T1000 (cell line): ENCODE measurements at regions not wholly inside any gene's neighbourhood (a gene's known extent, or its start where the extent isn't known, plus 50 kb on each side); places are given as distances from the start of the nearest gene placed in this dataset.
A peak's percentile ranks its signal among the peaks of the same experiment; 100 is the strongest.

Experiments
- DNase-seq: peaks from one replicate; lab custom pipeline; 2025; ENCODE audit warnings: mixed read lengths; lab: John Stamatoyannopoulos, UW

DNA sequence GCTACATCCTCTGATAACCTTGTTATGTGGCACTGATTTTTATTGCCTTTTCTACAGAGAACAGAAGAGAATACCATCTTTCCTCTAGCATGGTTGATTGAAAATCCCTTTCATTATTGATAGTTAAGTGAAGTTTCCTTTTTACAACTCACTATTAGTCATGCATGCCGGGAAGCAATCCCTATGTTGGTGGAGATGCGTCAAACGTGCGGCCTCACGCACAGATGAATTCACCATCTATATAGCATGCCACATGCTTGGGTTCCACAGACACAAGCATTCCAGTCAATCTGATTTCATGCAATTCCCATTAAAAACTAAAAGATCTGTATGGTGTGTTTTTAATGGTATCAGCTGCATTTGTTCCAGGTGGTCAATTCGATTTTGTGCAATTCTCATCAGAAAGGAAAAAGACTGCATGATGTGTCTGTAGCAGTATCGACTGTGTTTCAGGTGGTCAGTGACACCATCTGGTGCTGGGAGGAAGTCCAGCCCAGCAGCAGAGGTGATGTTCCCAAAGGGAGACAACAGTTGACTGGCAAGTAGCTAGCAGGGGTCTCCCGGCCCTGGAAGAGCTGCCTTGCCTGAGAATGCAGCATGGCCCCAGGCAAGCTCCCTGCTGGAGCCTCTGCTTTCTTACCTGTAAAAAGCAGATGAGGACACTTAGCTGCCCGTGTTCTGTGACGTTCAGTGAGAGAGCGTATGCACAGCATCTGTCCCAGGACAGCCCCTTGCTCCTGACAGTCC, 151.3 kb upstream of the NCK2 start:
- DNase-seq, result peak; percentile 27

DNA sequence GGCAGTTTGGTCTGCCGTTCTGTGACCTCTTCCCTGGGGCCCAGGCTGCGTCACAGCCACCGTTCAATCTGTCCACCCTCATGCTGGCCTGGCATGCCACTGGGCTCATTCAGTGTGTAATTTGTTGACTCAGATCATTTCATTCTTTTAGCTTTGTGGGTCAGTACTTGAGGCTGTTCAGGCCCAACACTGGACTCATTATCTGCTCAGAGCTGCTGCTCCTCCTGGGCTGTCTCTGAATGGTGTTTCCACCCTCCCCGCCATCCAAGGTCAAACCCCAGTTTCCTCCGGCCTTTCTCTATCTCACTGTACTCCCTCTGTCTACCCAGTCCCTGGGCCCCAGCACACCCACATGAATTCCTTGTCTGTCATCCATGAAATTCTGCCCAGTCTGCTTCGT, 152.4 kb upstream of the NCK2 start:
- DNase-seq, result no peak

DNA sequence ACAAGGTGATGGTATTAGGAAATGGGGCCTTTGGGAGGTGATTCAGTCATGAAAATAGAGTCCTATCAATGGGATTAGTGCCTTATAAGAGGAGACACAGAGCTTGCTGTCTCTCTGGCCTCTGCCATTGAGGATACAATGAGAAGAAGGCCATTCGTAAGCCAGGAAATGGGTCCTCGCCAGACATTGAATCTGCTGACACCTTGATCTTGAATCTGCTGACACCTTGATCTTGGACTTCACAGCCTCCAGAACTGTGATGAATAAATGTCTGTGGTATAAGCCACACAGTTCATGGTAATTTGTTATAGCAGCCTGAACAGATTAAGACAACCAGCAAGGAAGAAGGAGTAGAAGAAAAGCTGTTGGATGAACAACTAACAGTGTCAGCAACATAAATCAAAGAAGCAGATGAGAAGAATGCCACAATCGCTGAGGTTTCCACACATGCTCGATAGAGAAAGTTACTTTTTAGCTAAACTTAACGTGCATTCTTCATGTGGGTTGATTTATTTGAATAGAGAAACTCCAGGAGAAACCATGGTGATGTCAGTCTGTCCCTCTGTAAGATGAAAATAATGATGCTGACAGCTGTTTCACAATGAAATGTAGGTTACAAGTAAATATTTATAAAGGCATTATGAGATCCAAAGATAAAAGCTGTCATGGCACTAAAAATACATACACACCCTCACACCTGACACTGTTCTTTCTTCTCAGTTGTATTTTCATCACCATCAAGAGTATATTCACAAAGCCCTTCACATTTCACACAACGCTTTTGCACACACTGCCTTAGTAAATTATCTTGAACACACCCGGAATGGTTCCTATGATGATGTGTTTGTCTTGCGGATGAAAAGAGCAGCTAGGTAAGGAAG, 153.7 kb upstream of the NCK2 start:
- DNase-seq, result no peak

DNA sequence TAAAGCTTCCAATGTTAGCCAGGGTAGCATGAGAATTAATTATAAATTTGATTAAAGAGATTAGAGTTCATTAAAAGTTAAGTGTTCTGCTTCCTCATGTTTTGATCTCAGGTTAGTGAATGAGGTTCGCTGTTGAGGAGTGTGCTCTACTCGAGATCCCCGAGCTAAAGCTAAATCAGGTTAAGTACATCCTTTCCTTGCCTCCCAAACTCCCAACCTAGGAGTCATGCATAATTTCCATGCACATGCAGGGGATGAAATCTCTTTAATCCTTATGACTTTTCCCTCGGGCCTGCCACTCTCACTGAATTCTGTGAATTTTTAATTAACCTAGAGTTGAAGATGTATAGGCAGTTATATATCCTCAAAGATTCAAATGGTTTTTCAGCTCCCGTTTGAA, 156.1 kb upstream of the NCK2 start:
- no peak for DNase-seq

DNA sequence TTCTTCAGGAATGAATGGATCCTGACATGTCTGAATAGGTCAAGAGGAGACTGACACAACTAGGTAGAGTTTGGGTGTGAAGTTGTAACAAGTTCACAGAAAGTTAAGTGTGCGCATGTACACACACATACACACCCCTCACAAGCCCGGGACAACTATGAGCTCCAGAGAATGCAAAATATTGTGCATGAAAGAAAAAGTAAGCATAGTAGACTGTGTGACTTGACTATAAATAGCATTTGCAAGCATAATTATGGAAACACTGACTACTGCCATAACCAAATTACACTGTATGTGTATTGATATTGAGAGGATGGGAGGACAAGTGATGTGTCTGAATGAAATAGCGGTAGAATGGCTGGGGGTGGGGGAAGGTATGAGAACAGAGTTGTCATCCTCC, 157.1 kb upstream of the NCK2 start:
- DNase-seq, result no peak

DNA sequence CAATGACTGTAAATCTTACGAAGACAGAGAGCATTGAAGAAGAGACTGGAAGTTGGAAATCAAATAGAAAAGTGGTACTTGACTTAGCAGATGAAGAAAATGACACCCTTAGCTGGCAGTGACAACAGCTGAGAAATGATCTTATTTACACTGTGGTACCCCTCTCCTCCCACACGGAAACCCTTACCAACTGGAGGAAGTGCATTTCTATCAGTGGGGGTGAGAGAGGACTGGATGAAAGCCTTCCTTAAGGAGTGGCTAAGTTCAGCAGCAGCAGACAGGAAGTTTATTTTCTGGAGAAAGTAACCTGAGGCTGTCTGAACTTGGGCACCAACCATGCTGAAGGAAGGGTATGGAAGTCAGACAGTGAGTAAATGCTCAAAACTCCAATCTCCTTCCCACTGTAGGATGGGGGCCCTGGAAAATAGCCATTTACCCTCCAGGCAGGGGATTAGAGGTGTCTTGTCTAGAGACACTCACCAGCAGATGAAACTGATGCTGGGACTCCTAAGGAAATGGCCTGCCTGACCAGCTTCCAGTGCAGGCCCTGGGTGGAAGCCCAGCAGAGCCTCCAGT, 160.2 kb upstream of the NCK2 start:
- DNase-seq, result peak; percentile 28

DNA sequence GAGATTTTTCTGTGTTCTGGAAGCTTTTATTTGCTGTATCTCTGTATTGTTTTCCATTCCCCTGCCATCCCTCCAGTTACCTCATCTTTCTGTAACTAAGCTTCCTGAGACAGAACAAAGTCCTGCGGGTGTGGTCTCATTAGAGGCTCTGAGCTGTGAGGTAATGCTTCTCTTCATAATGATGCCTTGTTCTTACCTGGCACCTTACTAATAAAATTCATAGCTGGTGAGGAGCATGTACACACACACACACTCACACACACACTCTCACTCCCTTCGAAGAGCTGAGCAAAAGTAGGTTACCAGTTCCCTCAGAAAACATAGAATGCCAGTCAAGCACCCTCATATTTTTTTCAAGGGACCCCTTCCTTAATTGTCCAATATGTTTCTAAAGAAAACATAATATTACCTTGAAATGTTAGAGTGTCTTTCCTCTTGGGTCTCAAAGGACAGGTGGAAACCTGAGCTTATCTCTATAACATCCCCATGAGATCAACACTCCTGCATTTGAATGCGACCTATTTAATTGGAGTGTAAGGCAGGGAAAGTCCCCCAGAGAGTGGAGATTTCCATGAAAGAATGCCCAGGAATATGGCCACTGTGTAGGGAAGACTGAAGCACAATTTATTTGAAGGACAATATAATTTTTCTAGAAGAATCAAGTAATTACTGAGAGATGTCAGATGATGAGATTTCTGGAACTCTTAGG, 161.6 kb upstream of the NCK2 start:
- no peak for DNase-seq

DNA sequence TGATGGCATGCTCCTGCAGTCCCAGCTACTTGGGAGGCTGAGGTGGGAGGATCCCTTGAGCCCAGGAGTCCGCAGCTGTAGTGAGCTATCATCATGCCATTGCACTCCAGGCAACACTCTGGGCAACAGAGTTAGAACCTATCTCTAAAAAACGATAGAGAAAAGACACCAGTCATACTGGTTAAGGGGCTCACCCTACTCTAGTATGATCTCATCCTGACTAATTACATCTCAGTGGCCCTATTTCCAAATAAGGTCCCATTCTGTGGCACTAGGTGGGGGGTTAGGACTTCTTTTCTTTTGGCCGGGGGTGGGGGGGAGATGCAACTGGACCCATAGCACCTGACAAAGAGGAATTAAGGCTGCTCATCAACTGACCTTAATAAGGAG, 163.2 kb upstream of the NCK2 start:
- DNase-seq, result no peak

DNA sequence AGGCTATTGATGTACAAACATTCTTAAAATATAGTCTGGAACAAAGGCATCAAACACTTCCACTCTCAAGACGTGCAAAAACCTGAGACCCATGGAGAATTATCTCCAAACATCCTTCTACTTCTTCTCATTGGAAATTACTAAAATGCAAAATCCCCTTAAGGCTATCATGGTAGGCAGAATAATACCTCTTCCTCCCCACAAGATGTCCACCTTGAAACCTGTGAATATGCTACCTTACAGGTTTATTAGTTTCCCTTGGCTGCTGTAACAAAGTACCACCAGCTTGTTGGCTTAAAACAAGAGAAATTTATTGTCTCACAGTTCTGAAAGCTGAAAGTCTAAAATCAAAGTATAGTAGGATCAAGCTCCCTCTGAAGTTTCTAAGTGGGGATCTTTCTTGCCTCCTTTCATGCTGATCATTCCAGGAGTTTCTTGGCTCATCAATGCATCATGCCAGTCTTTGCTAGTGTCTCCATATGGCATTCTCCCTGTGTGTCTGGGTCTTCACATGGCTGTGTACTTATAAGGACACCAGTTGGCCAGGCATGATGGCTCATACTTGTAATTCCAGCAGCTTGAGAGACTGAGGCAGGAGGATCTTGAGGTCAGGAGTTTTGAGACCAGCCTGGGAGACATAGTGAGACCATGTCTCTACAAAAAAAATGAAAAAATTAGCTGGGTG, 163.7 kb upstream of the NCK2 start:
- DNase-seq, result no peak

DNA sequence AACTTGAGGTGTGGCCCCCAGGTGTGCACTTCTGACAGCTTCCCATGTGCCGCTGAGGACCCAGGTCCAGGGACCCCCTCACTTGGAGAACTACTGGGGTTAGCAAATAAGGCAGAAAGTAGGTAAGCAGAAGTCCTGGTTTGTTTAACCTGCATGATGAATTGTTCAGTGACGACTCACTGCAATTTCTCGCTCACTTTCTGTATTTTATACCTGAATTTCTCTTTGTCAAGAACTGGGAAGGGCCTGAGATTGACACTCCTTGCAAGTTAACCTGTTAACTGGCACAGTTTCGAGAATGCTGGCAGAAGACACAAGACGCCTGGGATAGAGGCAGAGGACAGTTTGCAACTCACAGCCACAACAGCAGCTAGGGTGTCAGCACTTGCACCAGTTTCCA, 164.5 kb upstream of the NCK2 start:
- DNase-seq, result no peak

DNA sequence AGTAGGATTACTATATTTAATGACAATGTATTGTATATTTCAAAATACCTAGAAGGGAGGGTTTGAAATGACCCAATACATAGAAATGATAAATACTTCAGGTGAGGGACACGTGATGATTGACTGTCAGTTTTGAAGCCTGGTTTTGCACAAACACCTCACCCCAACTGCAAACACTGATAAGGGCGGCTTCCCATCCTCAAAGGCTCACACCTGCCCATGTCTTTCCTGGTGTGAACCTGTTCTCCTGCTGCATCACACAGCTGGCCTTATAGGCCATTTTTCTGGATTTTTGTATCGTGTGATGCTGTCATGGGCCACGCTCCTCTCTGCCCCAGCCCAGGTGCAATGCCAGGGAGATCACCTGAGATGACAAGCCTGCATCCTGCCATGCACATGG, 166.5 kb upstream of the NCK2 start:
- no peak for DNase-seq

DNA sequence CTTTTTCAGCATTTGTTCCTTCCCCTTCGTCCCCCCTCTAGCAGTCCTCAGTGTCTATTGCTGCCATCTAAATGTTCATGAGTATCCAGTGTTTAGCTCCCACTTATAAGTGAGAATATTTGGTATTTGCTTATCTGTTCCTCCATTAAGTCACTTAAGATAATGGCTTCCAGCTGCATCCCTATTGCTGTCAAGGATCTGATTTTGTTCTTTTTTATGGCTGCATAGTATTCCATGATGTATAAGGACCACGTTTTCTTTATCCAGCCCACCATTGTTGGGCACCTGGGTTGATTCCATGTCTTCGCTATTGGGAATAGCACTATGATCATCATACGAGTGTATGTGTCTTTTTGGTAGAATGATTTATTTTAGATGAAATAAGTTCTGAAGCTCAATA, 166.9 kb upstream of the NCK2 start:
- DNase-seq, result no peak

DNA sequence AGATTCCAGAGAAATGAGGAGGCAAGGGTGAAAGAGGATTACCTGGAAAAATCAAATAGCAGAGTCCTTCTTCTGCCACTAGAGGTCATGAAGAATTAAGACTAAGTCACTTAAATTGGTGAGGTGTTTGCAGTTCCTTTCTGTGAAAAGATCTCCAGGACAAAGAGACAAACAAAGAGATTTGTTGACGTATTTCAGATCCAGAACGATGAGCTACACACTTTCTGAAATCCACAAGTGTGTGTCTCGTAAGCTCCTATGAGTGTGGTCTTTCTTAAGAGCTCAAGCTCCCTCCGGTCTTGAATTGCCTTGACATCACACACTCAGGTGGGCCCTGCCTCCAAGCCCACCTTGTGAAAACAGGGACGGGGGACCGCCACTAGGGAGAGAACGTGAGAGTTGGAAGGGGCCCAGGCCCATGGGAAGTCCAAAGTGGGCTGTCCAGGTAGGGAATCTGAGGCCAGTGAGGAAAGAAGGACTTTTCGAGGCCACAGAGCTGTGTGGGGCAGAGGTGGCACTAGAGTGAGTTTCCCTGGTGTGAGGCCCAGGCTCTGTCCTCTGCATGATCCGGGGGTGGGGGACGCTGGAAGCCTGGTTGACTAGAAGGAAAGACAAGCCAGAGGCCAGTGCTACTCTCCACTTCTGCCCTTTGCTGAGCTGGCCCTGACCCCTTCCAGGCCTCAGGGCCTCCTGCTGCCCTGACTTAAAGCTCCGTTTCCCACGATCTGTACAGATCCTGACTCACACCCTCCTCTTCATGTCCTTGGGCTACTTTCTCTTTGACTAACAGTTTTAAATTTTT, 168.1 kb upstream of the NCK2 start:
- DNase-seq, result peak; percentile 37

DNA sequence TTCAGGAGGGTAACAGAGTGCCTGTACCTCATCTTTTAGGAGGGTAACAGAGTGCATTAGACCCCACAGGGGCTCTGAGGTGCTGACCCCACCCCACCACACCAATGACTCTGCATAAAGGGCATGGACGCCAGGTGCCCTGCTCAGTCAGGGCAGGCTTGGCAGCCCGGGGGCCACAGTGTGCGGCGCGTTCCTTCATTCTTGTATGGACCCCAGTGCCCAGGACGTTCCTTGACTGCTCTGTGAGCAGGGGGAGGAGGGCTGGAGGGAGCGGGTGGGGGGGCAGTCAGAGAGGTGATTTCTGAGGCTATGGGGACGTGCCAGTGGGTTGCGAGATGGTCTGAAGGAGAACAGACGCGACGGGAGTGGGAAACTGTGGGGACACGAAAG, 168.7 kb upstream of the NCK2 start:
- DNase-seq, result no peak

DNA sequence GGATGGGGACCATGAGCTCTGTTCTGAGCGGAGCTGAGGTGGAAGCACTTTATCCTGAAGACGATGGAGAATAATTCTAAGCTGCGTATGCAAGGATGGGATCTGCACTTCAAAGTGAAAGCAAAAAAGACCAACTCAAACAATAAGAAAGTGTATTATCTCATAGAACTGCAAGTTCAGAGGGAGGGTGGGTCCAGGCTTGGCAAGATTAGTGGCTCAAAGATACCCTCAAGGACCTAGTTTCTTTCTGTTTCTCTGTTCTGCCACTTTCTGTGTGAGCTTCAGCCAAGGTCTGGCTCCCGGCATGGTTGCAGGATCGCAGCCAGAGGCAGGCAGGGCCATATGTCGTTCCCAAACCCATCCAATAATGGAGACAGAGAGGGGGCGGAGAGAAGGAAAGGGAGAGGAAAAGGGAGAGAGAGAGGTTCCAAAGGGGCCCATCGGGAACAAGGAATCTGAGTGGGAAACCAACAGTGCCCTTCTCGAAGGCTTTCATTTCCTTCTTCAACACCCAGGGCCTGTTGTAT, 169.2 kb upstream of the NCK2 start:
- no peak for DNase-seq

DNA sequence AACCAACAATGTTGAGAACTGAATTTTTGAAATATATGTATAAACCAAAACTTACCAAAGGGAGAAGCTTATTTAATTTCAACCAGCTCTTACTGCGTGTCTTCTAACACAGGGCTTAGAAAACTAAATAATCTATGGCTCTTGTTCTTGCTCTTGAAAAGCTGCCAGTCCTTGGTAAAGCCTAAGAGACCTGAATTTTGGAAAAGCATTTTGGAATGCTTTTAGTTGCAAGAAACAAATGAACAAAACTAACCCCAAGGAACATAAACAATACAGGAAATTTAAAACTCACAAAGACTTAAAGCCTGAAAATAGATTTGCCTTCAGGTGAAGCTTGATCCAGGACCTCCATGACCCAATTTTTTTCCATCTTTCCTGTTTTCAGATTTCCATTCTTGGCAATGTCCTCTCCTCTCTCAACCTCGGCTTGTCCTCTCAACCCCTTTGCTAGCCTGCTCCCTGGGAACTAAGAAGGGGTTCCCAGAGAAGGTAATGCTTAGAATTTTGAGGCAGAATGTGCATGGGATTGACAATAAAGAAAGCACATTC, 169.8 kb upstream of the NCK2 start:
- no peak for DNase-seq

DNA sequence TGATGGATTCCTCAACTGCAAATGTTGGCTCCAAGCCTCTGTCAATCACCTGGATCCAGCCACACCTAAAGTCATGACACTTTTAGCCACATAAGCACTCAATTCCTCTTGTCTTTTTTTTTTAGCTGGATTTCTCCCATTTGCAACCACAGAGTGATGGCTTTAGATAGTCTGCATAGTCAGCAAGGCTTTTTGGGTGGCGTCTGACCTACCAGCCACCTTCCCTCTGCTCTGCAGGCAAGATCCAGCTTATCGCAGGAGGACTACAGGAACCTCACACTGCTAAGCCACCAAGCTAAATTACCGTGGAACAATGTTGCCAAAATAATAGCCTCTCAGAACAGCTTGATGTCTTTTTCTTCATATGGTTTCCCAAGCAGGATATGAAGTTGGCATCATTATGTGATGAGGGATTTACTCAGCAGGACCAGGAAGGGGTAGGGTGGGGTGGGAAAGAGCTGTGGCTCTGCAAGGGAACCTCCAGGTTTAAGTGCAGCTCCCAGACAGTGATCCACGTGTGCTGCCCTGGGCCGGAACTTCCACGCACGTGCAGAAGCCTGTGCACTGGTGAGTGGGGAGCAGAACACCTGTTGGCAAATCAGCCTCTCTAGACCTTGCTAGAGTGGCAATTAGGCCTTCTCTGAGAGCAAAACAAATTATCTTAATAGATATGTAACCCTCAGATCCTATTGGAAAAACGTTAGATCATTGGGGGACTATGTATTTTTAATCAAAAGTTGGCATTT, 170.6 kb upstream of the NCK2 start:
- DNase-seq, result no peak

DNA sequence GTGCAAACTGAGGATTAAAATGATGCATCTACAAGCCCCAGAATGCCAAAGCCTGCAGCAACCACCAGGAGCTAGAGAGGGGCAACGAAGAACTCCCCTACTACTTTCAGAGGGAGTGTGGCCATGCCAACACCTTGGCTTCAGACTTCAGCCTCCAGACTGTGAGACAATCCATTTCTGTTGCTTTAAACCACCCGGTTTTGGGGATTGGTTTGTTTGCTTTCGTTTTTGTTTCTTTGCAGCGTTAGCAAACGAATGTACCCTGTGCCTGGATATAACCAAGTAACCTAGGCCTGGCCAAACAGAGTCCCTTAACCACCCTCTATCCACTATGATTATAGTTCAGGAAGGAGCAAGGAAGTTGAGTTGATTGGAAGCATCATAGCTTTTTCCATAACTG, 171.2 kb upstream of the NCK2 start:
- DNase-seq, result no peak

DNA sequence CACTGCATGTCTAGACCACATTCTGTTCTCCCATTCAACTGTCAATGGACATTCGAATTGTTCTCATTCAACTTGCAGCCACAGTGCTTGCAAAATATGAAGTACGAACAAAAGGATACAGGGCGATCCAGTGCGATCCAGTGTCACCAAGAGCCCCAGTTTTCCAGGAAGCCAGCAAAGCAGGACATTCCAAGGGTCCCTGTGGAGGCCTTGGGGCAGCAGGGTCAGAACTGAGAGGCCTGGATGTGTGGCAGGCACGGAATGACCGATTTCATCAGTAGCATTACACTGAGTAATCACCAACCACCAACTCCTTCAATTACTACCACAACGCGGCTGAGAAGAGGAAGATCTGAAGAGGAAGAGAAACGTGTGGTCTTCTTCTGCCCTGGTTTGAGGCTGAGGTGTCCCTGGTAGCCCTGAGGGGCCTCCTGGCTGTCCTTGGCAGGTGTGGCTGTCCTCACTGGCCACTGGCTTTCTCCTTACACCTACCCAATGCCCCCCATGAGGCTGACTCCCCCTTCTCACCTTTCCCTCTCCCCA, 172.7 kb upstream of the FHL2 start:
- DNase-seq, result no peak

DNA sequence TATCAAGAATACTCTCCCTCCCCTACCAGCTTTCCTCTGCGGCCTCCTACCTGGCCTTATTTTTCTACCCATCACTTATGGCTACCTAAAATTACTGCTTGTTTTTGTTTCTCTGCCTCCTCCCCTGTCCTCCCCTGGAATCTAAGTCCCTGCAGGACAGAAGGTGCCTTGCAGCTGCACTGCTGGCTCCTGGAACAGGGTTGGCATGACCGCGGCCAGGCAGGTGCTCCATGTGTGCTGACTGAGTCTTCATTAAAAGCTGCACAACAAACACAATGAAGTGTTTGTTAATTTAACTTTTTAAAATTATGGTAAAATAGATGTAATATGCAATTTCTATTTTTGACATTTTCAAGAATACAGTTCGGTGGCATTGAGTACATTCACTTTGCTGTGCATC, 171.9 kb upstream of the FHL2 start:
- DNase-seq, result no peak
